ENCODE measurements at regions not wholly inside any gene's neighbourhood (a gene's known extent, or its start where the extent isn't known, plus 50 kb on each side); places are given as distances from the start of the nearest gene placed in this dataset.
"Not testable (repeated sequence)": the region's sequence is repeated elsewhere in the genome, so short reads cannot be mapped to it uniquely, and the experiment has no call there.

DNA sequence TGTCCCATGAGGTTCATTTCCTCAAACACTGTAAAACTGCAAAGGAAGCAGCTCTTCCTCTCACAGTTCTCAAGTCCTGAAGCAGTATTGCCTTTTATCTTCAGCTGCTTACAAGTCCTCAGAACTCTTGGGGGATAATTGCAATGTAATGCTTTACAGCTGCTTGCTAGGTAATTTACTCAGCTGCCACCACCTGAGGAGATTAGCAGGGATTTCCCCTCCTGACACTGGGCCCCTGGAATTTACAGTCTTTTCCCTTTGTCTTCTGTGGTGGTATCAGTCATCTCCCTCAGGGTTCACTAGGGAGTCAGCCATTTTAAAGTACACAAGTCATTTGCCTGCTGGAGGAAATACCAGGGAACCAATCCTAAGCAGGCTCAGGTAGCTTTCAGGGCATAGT lies 754.3 kb upstream of the GRAMD2B start:
- peak; percentile 86 for DNase-seq

DNA sequence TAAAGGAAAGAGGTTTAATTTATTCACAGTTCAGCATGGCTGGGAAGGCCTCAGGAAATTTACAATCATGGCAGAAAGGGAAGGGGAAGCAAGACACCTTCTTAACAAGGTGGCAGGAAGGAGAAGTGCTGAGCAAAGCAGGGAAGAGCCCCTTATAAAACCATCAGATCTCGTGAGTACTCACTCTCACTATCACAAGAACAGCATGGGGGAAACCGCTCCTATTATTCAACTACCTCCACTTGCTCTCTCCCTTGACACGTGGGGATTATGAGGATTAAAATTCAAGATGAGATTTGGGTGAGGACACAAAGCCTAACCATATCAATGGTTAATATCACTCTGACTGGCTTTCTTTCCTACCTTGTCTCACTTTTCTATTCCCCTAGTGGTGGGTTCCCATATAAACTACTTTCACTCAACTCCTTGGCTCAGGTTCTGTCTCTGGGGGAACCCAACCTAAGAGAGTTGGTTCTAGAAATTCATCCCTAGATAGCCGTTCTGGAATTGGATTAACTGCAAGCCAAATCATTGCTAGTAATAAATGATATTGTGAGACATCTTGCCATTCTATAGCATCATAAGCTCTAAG lies 749.8 kb upstream of the GRAMD2B start:
- no peak for DNase-seq

DNA sequence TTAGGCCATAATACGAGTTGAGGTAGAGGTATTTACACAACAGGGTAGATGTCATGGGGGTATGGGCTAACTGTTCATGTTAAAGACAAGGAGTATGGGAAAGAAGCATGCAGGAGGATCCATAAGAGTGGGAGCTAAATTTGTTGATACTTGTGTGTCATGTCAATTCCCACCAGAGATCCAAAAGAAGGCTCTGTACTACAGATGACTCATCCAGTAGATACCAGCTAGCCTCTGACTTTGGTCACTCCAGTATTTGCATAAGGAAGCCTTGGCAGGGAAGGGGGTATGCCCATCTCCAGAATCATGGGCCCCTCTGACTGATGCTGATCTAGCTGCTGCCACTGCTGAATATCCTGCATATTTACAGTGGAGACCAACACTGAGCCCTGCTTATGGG lies 743.7 kb upstream of the GRAMD2B start:
- no peak for DNase-seq

DNA sequence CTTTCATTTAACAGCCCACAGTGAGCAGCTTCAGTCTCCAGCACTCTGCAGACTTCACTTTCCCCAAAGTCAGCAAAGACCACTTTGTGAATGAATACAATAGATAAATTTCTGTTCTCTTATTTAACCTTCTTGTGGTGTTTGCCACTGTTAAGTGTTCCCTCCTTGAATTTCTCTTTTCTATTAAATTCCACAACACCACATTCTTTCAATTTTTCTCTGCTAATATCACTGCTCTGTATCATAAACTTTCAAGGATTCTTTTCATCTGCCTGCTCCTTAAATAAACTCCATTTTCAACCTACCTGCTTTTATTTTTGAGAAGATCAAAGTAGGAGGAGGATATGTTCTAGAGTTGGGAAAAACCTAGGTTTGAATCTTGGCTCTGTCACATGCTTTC lies 739.5 kb upstream of the GRAMD2B start:
- DNase-seq, result no peak

DNA sequence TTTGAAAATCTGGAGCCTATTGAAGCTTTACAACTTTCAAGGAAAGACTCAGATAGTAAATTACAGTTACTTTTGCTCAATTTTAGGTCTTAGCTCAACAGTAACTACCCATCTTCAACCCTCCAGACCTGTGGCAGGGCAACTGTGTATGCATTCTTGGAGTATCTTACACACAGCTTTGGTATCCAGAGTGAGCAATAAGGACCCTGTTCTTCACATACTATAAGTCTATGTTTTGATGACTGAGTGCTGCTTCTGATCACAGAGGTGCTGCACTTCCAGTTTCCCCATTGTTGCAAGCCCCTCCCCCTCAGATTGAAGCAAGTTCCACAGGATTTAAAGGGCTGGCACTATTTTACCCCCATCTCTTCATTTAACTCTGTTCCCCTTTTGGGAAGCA lies 737.4 kb upstream of the GRAMD2B start:
- DNase-seq, result no peak

DNA sequence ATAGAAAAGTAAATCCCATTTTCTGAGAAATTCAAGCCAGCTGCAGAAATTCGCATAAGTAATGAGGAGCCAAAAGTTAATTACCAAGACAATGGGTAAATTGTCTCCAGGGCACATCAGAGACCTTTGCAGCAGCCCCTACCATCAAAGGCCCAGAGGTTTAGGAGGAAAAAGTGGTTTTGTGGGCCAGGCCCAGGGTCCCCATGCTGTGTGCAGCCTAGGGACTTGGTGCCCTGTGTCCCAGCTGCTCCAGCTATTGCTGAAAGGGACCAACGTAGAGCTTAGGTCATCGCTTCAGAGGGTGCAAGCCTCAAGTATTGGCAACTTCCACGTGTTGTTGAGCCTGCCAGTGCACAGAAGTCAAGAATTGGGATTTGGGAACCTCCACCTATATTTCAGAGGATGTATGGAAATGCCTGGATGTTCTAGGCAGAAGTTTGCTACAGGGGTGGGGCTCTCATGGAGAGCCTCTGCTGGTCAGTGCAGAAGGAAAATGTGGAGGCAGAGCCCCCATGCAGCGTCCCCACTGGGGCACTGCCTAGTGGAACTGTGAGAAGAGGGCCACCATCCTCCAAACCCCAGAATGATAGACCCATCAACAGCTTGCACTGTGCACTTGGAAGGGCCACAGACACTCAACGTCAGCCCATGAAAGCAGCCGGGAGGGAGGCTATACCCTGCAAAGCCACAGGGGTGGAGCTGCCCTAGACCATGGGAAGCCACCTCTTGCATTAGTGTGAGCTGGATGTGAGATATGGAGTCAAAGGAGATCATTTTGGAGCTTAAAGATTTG lies 731.3 kb upstream of the GRAMD2B start:
- not testable (repeated sequence) for DNase-seq

DNA sequence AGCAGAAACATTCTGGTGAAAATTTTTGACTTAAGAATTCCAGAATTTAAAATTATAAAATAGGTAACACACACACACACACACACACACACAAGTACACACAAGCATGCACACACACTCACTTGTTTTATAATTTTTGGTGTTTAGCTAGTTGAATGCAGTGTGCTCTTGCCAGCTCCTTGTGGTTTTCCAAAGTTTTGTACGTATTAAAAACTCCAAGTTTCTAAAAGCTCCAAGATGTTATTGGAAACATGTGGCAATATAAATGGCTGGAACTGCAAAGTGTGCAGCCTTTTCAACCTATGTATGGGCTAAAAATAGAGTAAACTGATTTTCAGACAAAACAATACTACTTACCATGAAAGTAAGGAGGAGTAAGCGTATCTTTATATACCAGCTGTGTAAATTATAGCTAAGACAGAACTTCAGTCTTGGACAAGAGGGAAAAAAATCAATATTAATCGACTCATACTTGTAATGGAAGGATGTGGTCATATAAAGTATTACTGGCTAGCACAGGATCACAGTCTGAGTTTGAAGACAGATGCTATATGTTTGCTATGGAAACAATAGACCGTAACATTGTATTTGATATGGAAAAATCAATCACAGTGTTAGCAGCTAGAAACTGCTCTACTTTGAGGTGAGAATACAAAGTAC lies 727.1 kb upstream of the GRAMD2B start:
- no peak for DNase-seq

DNA sequence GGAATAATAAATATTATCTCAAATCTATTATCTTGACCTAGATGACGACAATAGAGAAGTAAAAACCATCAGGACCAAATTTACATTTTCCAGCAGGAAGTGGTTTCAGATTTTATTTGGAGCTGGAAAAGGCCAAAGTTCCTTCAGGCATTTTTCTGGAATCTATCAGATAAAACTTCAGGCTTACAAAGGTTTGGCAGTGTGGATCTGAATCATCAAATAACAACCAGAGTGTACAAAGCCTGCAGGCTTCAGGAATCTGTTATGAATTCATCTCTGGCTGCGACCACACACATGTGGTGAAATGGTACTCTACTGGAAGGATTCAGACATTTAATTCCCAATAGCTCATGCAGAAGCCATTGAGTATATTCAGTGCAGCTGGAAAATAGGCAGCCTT lies 726.4 kb upstream of the GRAMD2B start:
- no peak for DNase-seq

DNA sequence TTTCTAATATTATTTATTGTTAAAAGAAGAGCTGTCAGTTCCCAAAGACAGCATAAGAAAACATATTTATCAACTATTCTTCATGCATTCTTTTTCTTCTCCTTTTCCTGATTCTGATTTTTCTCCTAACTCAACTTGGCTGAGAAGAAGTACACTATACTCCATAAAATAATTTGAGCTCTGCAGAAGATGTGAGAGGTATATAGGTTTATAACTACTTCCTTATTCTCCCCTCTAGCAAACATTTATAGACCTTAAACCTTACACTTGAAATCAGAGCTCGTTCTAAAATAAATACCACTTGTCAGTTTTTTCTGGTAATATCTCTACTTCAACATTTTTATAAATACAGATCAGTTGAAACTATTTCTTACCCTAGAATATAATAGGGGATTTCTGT lies 724.8 kb upstream of the GRAMD2B start:
- DNase-seq, result no peak

DNA sequence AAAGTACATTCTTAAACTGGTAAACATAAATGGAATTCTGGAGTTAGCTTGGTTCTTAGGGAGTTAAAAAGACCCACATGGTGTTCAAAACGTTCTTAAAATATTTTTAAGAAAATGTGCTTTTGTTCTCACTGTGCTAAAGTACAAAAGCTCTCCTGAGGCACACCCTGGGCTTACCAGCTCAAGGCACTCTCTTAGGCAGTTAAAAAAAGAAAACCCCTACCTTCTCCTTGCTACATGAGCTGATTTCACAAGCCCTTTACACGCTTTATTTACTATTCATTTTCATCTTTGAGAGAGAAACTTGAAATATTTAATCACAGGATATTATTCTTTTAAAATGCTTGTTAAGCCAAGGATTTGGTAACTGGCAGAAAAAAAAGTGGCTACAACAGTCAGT lies 723.3 kb upstream of the GRAMD2B start:
- peak; percentile 19 for DNase-seq

DNA sequence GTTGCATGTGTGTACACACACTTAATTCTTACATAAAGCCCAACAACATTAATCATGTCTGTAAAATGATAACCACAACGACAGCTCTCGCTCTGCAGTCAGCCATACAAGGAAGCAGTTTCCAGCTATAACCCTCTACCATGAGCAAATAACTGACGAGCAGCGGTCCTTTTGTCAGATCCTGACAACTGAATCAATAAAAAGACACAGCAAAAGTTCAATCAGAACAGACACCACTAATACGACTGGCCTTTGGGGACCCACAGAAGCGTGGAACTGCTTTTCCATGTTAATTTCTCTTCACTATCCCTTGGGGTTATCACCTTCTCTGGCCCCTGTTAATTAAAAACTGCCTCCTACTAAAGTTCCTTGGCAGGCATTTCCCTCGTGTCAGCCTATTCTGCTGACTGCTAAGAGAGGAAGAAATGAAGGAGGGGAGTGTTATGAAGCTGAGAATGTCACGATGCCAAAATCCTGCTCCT lies 722.8 kb upstream of the GRAMD2B start:
- DNase-seq, result peak; percentile 79

DNA sequence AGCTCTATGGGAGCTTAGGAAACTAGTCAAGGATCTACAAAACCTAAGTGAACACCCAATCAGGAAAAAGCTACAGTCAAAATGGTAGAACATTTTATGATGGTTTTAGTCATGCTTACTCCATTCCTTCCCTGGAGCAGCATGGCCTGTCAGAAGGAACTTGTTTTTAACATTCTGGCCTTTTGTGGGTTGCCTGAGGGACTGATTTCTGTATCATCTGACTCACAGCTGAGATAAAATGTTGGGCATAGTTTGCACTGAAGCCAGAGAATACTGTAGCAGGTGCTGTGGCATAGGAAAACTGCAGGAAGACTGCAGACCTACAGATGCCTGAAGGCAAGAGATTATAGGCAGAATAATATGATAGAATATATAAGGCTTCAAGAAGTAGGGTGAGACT lies 719.6 kb upstream of the GRAMD2B start:
- no peak for DNase-seq

DNA sequence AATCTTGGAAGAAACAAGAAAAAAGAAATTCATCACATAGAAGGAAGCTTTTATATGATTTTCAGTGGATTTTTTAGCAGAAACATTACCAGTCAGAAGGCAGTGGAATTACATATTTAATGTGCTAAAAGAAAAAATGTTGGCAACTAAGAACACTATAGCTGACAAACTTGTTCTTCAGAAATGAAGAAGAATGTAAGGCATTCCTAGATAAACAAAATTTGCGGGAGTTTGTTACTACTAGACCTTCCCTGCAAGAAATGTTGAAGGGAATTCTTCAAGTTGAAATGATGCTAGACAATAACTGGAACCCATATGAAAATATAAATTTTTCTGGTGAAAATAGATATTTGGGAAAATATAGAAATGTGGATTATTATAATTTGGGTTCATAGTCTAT lies 718.3 kb upstream of the GRAMD2B start:
- DNase-seq, result no peak

DNA sequence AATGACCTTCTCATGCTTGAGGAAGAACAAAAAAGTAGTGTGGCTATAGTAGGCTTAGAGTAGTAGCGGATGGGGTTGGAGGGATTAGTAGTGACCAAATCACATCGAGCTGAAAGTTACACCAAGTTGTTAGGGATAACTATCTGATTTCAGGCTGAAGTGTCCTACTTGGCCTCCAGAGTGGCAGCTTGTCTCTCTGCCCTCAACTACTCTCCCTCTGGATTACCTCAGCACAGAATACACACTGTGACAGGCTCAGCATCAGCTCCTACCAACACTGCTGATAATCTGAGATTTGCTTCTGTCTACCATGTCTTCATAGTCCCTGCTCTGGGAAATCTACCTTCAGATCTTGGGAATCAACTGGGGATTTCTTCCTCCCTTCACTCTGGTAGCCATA lies 714.6 kb upstream of the GRAMD2B start:
- DNase-seq, result no peak

DNA sequence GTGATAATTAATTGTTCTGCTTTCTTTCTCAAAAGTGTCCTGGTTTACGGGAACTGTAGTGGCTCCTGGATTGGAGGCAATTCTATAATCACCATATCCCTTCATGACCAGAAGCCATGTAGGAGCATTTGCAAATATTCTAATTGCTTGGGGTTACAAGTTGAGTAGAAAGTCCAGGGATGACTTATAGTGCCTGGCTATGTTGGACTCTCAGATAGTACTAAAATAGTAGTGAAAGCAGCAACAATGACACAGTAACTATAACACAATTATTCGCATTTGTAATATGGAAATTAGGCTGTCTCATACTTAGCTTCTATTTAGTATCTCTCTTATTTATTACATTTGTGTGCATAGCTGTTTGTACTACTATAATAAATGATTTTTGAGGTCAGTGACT lies 712.5 kb upstream of the GRAMD2B start:
- no peak for DNase-seq

DNA sequence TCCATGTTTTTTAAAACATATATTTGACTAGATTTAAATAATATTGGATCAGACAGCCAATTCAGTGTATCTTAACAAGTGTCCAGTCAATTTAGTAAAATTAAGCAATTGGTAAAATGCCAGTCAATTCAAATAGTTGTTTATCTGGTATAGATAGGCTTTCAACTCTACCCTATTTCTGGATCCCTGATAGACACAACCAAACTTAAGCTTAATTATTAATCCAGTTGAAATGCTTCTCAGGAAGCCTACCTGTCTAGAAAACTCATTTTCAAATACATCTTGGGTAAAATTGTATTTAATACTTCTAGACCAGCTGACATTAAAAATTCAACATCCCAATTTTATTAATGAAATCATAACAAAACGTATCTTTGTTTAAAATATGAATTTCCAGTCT lies 710.8 kb upstream of the GRAMD2B start:
- no peak for DNase-seq

DNA sequence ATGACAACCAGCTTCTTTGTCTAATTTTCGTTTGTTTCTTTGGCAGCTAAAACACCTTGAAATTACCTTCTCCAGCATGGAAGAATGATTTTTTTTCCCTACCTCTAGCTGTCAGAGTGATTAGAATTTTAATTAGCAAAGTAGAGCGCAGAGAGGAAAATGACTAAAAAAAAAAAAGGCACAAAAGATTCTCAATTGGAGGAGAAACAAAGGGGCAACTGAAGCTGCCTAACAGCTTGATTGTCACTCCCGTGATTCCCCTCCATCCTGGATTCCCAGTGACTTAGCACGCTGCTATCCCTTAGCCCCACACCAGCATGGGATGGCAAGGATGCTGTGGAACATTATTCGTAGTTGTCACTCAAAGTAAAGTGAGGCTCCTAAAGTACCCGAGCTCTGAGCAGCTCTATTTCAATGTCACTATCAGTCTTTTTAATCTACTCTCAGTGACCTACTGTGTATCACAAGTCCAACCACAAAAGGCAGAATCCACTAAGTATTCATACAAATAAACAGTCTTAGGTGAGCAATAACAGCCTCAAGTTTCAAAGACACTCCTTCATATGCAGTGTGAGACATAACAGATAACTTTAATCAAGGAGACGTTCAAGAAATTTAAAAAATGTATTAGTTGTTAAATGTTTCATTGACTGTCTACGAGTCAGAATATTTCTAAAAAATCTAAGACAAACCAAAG lies 710.0 kb upstream of the GRAMD2B start:
- no peak for DNase-seq

DNA sequence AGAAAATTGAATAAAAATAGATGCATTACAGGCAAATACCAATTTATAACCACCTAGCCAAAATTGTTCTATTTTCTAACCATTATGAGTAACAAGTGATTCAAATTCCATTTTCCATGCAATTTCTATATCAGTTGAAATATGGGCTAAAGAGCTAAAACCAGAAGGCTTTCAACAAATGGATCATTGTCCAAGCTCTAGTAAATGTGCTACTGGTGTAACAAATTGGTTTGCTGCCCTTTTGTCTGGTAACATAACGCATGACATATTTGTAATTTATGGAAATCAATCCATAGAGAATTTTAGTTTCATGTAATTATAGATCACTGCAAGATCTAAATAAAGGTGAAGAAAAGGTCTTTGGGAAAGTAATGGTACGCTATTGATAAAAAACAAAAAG lies 708.0 kb upstream of the GRAMD2B start:
- peak; percentile 15 for DNase-seq

DNA sequence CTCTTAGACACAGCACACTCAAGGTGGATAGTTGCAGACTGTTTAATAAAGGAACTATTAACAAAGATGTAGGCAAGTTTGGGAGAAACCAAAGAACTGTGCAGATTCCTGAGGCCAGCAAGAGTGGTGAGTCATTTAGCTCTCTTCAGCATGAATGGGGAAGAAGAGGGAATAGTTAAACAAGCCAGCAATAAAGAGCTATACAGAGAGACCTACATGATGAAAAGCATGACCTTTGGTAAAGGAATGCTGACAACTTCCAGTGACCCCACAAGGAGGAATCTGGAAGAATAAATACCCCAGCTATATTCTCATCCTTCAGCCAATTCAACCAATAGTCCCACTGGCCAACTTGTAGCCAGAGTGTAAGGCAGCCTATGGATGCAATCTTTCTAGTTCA lies 706.0 kb upstream of the GRAMD2B start:
- no peak for DNase-seq

DNA sequence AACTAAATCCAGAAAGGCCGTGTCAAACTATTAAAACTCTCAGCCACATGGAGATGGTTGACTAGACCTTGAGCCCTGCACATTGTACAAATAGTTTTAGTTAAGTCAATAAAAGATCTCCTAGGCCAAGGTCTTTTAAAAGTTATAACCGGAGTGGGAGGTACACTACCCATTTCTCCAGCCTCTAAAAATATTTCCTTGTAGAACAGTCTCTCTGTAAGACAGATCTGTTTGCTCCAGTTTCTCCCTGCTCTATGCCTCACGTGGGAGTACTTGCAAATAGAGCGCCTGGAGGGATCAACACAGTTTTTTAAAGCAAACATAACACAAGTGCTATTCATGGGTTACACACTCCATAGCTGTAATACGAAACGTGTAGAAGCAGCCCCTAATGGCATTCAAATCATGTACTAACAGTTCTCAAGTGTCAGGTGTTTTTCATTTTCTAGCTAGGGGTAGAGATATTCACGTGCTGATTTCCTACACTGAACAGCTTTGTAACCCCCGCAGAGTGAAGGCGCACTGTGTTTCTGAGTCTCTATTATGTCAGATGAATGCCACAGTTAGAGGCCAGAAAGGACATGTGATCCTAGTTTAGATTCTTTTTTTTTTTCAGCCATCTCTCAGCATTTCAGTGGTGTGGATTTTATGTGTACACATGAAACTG lies 703.4 kb upstream of the GRAMD2B start:
- DNase-seq, result peak; percentile 98

DNA sequence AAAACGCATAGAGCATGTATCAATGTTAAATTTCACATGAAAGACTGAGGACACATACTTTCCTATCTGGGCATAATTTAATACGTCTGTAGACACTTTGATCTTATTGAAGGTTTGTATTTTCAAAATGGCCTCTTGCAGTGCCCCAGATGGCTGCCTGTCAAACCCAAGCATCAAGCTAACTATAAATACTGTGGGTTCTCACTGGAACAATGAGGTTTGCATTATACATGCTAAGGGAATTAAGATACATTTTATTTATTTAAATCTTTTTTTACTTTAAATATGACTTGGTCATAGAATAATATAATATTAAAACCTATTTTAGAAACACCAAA lies 702.9 kb upstream of the GRAMD2B start:
- no peak for DNase-seq

DNA sequence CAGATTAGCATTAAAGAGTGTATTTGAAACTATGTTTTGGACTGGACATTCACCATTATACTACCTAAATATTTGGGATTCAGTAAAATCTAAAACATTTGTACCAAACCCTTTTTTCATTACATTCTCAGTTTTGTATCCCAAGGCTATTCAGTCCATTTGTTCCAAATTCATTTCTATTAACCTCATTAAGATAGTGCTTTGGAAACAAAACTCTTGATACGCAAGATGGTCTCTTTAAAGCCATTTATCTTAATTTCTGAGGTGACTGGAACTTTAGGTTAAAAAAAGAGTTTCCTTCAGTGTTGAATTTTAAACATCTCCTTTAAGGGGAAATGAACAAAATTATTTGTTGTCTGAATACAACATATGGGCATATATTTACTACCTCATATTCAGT lies 702.5 kb upstream of the GRAMD2B start:
- no peak for DNase-seq

DNA sequence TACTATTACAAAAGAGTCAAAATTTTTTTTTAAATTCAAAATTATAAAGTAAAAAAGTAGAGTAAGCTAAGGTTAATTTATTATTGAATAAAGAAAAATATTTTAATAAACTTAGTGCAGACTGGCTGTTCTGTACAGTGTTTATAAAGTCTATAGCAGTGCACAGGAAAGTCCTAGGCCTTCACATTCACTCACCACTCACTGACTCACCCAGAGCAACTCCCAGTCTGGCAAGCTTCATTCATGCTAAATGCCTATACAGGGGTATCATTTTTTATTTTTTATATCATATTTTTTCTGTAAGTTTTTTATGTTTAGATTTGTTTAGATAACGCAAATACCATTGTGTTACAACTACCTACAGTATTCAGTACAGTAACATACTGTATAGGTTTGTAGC lies 700.7 kb upstream of the GRAMD2B start:
- DNase-seq, result no peak
